Activated naive CD4-positive, alpha-beta T cell treated with anti-CD3 and anti-CD28 coated beads, Interleukin-2, amount 50 U/mL, for 24 hours (primary cell): ENCODE measurements at regions not wholly inside any gene's neighbourhood (a gene's known extent, or its start where the extent isn't known, plus 50 kb on each side); places are given as distances from the start of the nearest gene placed in this dataset.

ENCODE experiments used
- H3K27ac Mint-ChIP-seq: one replicate; pipeline ENCODE4 v1.8.0; 2021; ENCODE audit warnings: mild to moderate bottlenecking, mixed read lengths
- H3K27me3 Mint-ChIP-seq: one replicate; pipeline ENCODE4 v1.8.0; 2021; ENCODE audit warnings: mixed read lengths
- H3K36me3 Mint-ChIP-seq: one replicate; pipeline ENCODE4 v1.8.0; 2021; ENCODE audit warnings: mixed read lengths
- H3K4me1 Mint-ChIP-seq: one replicate; pipeline ENCODE4 v1.8.0; 2021; ENCODE audit warnings: mixed read lengths
- H3K4me3 Mint-ChIP-seq: one replicate; pipeline ENCODE4 v1.8.0; 2021; ENCODE audit warnings: mild to moderate bottlenecking, mixed read lengths
- H3K9me3 Mint-ChIP-seq: one replicate; pipeline ENCODE4 v1.8.0; 2021; ENCODE audit warnings: mixed read lengths

DNA sequence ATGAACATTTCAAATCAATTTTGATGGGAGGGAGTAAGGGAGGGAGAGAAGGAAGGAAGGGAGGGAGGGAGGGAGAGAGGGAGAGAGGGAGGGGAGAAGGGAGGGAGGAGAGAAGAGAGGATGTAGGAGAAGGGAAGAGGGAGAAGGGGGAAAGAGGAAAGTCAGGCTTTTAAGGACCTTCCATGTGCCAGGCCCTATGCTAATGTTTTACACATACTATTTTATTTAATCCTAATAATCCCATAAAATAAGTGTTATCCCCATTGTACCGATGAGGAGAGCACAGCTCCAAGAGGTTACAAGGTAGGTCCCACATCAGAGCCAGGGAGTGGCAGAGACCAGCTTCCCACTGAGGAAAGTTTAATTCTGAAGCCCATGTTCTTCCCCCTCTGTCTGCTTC is 341.9 kb downstream of the RAB28 start:
- Mint-ChIP-seq H3K4me3 (no peak overlapping the region), H3K36me3 (no peaks in the 10 kb centered on the region), H3K9me3 (no peaks in the 10 kb centered on the region), H3K4me1 (no peaks in the 10 kb centered on the region), H3K27ac (no peak overlapping the region), H3K27me3 (no peaks in the 10 kb centered on the region)

DNA sequence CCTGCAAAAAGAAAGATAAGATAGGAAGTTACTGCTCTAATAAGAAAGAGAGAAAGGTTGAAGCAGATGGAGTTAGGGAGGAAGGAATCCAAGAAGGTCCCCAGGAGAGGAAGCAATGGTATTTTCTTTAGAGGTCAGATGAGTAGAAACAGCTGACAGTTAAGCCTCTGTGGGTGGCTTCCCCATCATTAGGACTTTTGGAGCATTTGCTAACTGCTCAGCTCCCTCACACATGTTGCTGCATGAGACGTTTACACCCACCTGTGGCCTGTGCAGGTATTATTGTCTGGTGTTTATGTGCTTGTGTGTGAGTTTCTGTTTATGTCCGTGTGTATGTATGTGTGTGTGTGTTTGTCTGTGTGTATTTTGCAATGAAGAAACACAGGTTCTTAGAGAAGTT is 346.8 kb downstream of the RAB28 start:
- Mint-ChIP-seq H3K4me3 (no peak overlapping the region), H3K27ac (no peak overlapping the region), H3K27me3 (no peaks in the 10 kb centered on the region), H3K36me3 (peaks cover 5% of the 10 kb centered on the region), H3K4me1 (no peaks in the 10 kb centered on the region), H3K9me3 (peaks cover 5% of the 10 kb centered on the region)

DNA sequence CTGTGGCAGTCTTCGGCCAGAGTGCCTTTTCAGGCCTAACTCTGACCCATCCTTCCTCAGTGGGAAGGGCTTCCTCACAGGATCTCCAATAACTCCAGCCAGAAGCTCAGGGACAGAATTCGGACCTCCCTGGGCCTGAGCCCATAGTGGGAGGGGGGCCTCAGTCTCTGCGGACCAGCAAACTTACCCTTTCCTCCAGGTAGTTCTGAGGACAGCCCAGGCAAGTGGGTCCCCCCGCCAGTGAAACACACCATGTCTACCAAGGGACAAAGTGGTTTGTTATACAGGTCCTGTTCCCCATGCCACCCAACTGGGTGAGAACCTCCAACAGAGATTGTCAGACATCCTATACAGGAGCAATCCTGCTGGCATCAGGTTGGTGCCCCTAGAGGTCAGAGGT is 350.4 kb downstream of the RAB28 start:
- H3K4me1 Mint-ChIP-seq: no peaks in the 10 kb centered on the region
- peaks cover 1% of the 10 kb centered on the region for H3K27me3 Mint-ChIP-seq
- H3K4me3 Mint-ChIP-seq: no peak overlapping the region
- H3K9me3 Mint-ChIP-seq: peaks cover 5% of the 10 kb centered on the region
- peaks cover 5% of the 10 kb centered on the region for H3K36me3 Mint-ChIP-seq
- no peak overlapping the region for H3K27ac Mint-ChIP-seq

DNA sequence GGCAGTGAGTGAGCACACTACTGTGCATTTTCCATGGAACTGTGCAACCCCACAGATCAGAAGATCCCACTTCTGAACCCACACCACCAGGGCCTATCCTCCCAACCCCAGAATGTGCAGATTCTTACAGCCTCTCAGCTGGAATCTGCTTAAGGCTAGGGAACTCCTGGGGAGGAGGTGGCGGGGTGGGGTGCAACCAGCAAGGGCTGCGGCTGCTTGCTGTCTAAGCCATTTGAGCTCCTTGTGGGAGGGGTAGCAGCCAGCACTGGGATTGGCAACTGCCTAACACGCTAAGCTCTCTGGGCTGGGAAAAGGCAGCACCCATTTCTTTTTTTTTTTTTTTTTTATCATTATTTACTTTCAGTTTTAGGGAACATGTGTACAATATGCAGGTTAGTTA is 353.3 kb downstream of the RAB28 start:
- H3K27ac Mint-ChIP-seq: no peak overlapping the region
- peaks cover 1% of the 10 kb centered on the region for H3K27me3 Mint-ChIP-seq
- no peaks in the 10 kb centered on the region for H3K4me1 Mint-ChIP-seq
- peaks cover 5% of the 10 kb centered on the region for H3K9me3 Mint-ChIP-seq
- no peak overlapping the region for H3K4me3 Mint-ChIP-seq
- H3K36me3 Mint-ChIP-seq: peaks cover 5% of the 10 kb centered on the region

DNA sequence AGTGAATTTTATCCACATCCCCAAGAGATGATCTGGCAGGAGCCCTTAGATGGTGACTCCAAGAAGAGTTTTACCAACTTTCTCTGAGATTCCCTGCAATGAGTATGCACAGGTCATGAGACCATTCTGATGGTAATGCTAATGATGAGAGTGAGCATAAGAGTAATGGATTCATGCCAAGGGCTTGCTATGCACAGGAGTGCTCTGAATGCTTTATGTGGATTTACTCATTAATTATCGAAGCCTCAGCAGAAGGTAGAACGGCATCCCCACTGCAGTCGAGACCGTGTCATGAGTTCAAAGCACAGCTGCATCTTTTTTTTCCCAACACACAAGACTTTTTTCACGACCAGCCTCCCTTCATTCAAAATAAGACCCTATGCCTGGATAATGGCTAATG is 355.0 kb downstream of the RAB28 start:
- peaks cover 3% of the 10 kb centered on the region for H3K27me3 Mint-ChIP-seq
- no peak overlapping the region for H3K4me3 Mint-ChIP-seq
- no peaks in the 10 kb centered on the region for H3K4me1 Mint-ChIP-seq
- no peak overlapping the region for H3K27ac Mint-ChIP-seq
- H3K36me3 Mint-ChIP-seq: peaks cover 1% of the 10 kb centered on the region
- H3K9me3 Mint-ChIP-seq: no peaks in the 10 kb centered on the region

DNA sequence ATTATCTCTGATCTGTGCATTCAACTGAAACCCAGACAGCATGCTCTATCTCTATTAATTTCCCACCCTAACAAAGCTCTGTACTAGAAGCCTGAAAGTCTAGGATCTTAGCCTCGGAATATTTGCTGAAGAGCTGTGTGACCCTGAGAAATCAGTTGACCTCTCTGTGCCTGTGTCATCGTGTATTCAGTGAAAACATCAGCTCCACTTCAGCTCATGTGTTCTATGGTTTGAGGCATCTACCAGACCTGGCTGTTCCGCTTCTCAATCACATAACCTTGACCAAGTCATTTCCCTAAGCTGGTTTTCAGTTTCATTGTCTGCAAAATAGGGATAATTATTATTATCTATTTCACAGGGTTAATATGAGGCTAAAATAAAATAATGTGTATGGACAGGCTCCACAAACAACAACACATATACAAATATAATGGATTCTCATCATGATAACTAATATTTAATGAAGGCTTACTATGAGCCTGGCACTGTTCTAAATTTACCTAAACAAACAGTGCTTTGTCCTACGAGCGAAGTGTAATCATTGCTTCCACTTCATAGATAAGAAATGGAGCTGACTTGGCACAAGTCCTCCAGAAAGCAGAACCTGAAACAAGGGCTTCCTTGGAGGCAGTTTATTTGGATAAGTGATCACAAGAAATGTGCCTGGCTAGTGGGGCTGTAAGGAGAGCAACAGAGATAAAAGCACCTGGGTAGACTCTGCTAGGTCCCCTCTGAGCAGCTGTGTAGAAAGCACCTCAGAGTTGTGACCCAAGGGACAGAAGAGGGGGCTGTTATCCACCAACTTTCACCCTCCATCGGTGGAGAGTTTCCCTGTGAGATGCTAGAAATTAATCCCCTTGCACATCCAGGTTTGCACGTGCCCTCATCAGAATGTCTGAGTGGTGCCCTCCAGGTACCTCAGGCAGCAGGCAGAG is 356.9 kb downstream of the RAB28 start:
- Mint-ChIP-seq H3K27ac (no peak overlapping the region), H3K4me3 (no peak overlapping the region), H3K27me3 (peaks cover 3% of the 10 kb centered on the region), H3K9me3 (no peaks in the 10 kb centered on the region), H3K4me1 (no peaks in the 10 kb centered on the region), H3K36me3 (no peaks in the 10 kb centered on the region)

DNA sequence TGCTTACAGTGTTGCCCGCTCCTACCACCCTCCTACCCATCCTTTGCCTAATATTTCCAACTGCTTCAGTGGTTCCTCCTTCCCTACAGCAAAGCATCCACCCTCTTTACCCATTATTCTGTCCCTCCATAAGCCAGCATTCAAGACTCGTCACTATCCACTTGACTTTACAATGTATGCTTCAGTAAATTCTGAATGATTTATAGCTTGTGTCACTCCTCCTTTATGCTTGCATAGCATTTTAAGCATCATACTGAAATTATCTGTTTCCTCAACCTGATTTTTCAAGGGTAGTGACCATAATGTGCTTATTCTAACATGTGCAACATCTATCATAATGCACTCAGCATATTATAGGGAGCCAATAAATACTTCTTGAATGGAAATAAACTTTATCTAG is 365.5 kb downstream of the RAB28 start:
- H3K9me3 Mint-ChIP-seq: no peaks in the 10 kb centered on the region

DNA sequence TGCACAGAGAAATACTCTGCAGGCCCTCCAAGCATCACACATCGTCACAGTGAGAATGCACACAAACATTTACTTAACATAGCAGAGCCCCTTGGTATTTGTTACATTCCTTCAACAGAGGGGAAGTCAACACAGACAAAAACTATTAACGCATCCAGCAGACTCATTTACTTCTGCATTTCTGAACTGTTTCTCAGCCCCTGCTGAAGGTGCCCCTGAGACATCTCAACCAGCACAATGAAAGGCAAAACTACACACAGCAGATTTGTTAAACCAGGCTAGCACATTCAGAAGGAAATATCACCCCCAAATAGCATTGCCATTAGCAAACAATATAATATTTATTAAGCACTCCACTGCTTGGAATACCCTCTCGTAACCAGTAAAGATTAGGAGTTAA is 367.0 kb downstream of the RAB28 start:
- Mint-ChIP-seq H3K27ac (no peak overlapping the region), H3K9me3 (no peaks in the 10 kb centered on the region), H3K36me3 (no peaks in the 10 kb centered on the region), H3K4me3 (no peak overlapping the region), H3K27me3 (no peaks in the 10 kb centered on the region), H3K4me1 (no peaks in the 10 kb centered on the region)

More for the DNA sequence above, 365.5 kb downstream of the RAB28 start:
- Mint-ChIP-seq H3K27ac (no peak overlapping the region), H3K27me3 (no peaks in the 10 kb centered on the region), H3K36me3 (no peaks in the 10 kb centered on the region), H3K4me3 (no peak overlapping the region), H3K4me1 (no peaks in the 10 kb centered on the region)

DNA sequence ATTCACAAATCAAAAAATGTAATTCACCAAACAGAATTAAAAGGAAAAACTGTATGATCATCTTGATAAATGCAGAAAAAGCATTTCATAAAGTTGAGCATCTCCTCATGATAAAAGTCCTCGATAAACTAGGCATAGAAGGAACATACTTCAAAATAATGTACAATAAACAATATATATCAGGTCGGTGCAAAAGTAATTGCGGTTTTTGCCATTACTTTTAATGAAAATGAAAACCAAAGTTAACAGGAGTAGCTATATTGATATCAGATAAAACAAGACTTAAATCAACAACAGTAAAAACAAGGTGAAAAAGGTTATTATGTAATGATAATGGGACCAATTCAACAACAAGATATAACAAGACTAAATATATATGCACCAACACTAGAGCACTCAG is 372.1 kb downstream of the RAB28 start:
- Mint-ChIP-seq H3K27me3 (no peaks in the 10 kb centered on the region), H3K4me1 (no peaks in the 10 kb centered on the region), H3K27ac (no peak overlapping the region), H3K4me3 (no peak overlapping the region), H3K36me3 (peaks cover 16% of the 10 kb centered on the region), H3K9me3 (peaks cover 29% of the 10 kb centered on the region)

DNA sequence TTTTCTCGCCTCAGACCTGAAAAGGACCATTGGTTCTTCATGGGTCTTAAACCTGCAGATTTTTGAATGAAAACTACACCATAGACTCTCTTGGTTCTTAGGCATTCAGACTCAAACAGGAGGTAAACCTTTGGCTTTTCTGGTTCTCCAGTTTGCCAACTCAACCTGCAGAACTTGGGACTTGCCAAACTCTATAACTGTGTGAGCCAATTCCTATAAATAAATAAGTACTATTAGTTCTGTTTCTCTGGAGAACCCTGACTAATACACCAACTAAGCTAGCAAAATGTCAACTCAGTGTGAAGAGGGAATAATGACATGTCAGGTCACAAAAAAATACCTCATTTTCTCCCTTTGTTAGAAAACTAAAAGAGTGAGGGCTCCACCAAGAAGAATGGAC is 374.6 kb downstream of the RAB28 start:
- Mint-ChIP-seq H3K4me3 (no peak overlapping the region), H3K27ac (no peak overlapping the region), H3K4me1 (no peaks in the 10 kb centered on the region), H3K36me3 (peaks cover 16% of the 10 kb centered on the region), H3K9me3 (peaks cover 29% of the 10 kb centered on the region), H3K27me3 (no peaks in the 10 kb centered on the region)

DNA sequence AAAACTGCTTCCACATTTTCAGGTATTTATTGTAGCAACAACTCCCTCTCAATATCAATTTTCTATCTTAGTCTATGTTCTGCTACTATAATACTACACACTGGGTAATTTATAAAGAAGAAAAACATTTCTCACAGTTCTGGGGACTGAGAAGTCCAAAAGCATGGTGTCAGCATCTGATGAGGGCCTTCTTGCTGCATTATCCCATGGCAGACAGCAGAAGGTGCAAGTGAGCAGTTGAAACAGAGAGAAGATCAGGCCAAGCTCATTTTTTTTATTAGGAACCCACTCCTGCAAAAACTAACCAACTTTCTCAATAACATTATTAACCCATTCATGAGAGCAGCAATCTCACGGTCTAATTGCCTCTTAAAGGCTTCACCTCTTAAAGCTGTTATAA is 376.0 kb downstream of the RAB28 start:
- no peaks in the 10 kb centered on the region for H3K4me1 Mint-ChIP-seq
- no peak overlapping the region for H3K4me3 Mint-ChIP-seq
- H3K36me3 Mint-ChIP-seq: peaks cover 16% of the 10 kb centered on the region
- H3K27me3 Mint-ChIP-seq: no peaks in the 10 kb centered on the region
- H3K9me3 Mint-ChIP-seq: peaks cover 29% of the 10 kb centered on the region
- no peak overlapping the region for H3K27ac Mint-ChIP-seq

DNA sequence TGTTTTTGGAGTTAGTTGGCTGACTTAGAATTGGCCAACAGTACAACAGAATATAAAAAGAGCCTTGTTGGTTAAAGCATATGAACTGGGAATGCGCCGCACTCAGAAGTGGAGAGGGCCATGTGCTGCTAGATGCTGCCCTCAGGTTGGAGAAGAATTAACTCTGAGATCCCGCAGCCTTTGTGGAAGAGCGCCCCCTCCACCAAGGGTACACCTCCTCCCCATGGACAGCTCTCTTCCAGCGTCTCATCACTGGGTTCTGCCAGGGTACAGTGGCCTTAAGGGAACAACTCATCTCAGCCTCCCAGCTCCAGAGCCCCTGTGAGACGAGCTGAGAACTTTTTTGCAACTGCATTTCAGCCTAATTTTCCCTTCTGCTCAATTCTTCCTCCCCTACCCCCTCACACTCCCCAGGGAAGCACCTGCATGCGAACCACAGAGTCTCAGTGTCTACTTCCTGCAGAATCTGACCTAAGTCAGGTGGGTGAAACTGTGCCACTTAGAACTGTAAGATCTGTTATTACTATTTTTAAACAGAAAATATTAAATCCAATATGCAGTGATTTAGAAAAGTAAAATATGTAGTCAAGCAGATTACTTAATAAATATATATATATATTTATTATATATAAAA is 380.6 kb downstream of the RAB28 start:
- H3K36me3 Mint-ChIP-seq: peaks cover 12% of the 10 kb centered on the region
- H3K9me3 Mint-ChIP-seq: peaks cover 17% of the 10 kb centered on the region
- H3K4me1 Mint-ChIP-seq: no peaks in the 10 kb centered on the region
- H3K27me3 Mint-ChIP-seq: no peaks in the 10 kb centered on the region
- H3K4me3 Mint-ChIP-seq: no peak overlapping the region
- no peak overlapping the region for H3K27ac Mint-ChIP-seq

DNA sequence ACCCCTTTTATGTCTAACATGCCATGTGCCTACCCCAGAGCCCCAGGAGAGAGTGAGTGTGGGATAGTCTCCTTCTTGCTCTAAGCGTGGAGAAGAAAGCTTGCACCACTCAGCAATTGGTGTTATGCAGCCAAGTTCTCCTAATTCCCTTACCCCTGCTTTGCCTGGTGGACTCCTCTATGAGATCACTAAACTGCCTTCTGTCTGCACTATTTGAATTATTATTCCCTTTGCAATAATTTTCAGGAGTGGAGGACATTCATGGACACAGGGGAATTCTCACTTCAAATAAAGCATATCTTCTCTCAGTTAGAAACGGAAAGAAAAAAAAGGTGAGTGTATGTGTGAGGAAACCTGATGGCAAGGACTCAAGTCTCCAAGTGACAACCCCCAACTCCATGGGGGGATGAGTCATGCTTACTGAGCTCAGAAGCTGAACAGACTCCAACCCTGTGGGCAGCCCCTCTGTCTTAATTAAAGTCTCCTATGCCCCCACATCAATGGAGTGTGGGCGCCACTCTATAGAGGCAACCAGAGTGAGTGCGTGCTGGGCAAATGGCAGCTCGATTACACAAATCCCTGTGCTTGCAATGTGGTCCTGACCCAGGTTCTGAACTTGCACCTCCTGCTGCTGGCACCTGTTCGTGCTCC is 381.9 kb downstream of the RAB28 start:
- no peak overlapping the region for H3K4me3 Mint-ChIP-seq
- H3K27ac Mint-ChIP-seq: no peak overlapping the region
- peaks cover 5% of the 10 kb centered on the region for H3K9me3 Mint-ChIP-seq
- H3K4me1 Mint-ChIP-seq: no peaks in the 10 kb centered on the region
- H3K27me3 Mint-ChIP-seq: no peaks in the 10 kb centered on the region
- H3K36me3 Mint-ChIP-seq: no peaks in the 10 kb centered on the region

DNA sequence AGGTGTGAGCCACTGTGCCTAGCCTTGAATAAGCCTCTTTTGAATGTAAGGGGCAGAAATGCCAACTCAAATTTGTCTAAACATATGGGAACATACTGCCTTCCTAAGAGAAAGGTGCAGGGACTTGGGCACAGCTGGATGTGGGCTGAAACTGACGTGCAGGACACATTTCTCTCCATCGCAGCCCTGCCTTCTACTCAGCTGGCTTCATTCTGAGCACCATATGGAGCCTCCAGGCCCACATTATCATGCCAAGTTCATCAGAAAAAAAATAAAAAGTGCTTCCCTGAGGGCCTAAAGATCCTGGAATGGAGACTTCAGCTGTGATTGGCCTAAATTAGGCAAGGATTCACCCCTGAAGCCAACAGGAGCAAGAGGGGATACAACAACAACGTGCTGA is 386.2 kb downstream of the RAB28 start:
- Mint-ChIP-seq H3K27ac (no peak overlapping the region), H3K9me3 (peaks cover 5% of the 10 kb centered on the region), H3K4me1 (no peaks in the 10 kb centered on the region), H3K27me3 (no peaks in the 10 kb centered on the region), H3K36me3 (peaks cover 2% of the 10 kb centered on the region), H3K4me3 (no peak overlapping the region)

DNA sequence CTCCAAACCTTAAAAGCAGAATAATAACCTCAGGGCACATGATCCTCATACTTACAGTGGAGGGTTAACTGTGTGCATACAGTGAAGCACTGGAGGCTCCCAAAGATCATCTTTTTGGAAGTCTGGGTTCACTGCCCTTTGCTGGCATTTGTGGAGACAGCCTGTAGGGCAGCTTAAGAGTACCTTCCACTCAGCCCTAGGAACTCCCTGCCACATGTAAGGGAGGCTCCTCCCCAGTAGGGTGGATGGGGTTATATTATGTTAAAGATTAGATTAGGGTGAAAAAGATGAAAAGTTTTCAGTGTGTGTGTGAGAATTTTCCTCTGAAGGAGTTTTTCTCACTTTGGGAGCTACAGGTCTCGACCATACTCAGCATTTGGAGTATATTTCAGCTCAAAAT is 388.4 kb downstream of the RAB28 start:
- Mint-ChIP-seq H3K4me1 (no peaks in the 10 kb centered on the region), H3K9me3 (peaks cover 5% of the 10 kb centered on the region), H3K27ac (no peak overlapping the region), H3K4me3 (no peak overlapping the region), H3K27me3 (no peaks in the 10 kb centered on the region), H3K36me3 (peaks cover 2% of the 10 kb centered on the region)

DNA sequence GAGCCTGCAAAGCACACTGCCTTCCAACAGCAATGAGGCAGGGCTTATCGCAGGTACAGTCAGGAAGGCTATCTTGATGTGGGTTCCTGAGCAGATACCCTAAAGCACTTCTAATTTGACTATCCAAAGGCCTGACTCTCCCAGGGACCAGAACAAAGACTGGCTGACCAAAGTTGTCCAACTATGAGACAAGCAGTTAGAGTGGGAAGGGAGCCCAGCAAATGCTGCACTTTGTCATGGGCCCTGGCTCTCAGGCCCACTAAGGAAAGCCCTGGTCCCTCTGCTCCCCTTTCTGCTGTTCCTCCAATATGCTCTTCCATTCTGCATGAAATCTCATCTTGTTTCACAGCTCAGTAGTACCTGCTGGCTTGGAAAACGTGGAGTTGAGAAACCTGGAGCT is 391.0 kb downstream of the RAB28 start:
- no peak overlapping the region for H3K4me3 Mint-ChIP-seq
- H3K36me3 Mint-ChIP-seq: peaks cover 2% of the 10 kb centered on the region
- H3K9me3 Mint-ChIP-seq: no peaks in the 10 kb centered on the region
- no peaks in the 10 kb centered on the region for H3K27me3 Mint-ChIP-seq
- H3K4me1 Mint-ChIP-seq: no peaks in the 10 kb centered on the region
- no peak overlapping the region for H3K27ac Mint-ChIP-seq
